Neural progenitor cell (in vitro differentiated cells): ENCODE measurements at regions not wholly inside any gene's neighbourhood (a gene's known extent, or its start where the extent isn't known, plus 50 kb on each side); places are given as distances from the start of the nearest gene placed in this dataset.

Source experiments
- DNase-seq: peaks from one replicate; pipeline ENCODE4 v3.0.0-alpha.2; 2016; ENCODE audit warnings: low spot score
- H2AFZ ChIP-seq: fragments of 200-600 bp; sonication (generic); replicated peaks from 2 replicates; pipeline ENCODE4 v1.6.1; 2016; ENCODE audit warnings: antibody characterized with exemption
- H3F3A ChIP-seq: fragments of 200-600 bp; sonication (generic); 2 replicates; pipeline ENCODE4 v1.6.1; 2016; ENCODE audit warnings: antibody characterized with exemption, low read depth
- H3K27ac ChIP-seq: fragments of 200-600 bp; sonication (generic); 2 replicates; pipeline ENCODE4 v1.5.1; 2016; ENCODE audit warnings: mild to moderate bottlenecking
- H3K27me3 ChIP-seq: fragments of 200-600 bp; sonication (generic); 2 replicates; pipeline ENCODE4 v1.6.1; 2016; ENCODE audit warnings: mild to moderate bottlenecking, moderate library complexity
- H3K36me3 ChIP-seq: fragments of 200-600 bp; sonication (generic); 2 replicates; pipeline ENCODE4 v1.5.1; 2016
- H3K4me1 ChIP-seq: fragments of 200-600 bp; sonication (generic); 2 replicates; pipeline ENCODE4 v1.6.1; 2016; ENCODE audit warnings: mixed run types
- H3K4me2 ChIP-seq: fragments of 200-600 bp; sonication (generic); 2 replicates; pipeline ENCODE4 v1.6.1; 2016
- H3K4me3 ChIP-seq: fragments of 200-600 bp; sonication (generic); 2 replicates; pipeline ENCODE4 v1.5.1; 2016
- H3K79me2 ChIP-seq: fragments of 200-600 bp; sonication (generic); 2 replicates; pipeline ENCODE4 v1.6.1; 2016; ENCODE audit warnings: low read depth
- H3K9ac ChIP-seq: fragments of 200-600 bp; sonication (generic); 2 replicates; pipeline ENCODE4 v1.6.1; 2016
- H3K9me3 ChIP-seq: fragments of 200-600 bp; sonication (generic); 2 replicates; pipeline ENCODE4 v1.5.1; 2016; ENCODE audit warnings: low read depth
- H4K20me1 ChIP-seq: fragments of 200-600 bp; sonication (generic); 2 replicates; pipeline ENCODE4 v1.6.1; 2016; ENCODE audit warnings: low read depth
- H3K27ac Mint-ChIP-seq: 3 replicates; pipeline ENCODE4 v1.8.0; 2021; ENCODE audit warnings: mixed read lengths
- H3K27me3 Mint-ChIP-seq: 2 replicates; pipeline ENCODE4 v1.8.0; 2022; ENCODE audit warnings: low read depth, mild to moderate bottlenecking, inconsistent platforms, moderate library complexity, mixed read lengths; ENCODE audit not compliant: insufficient read depth
- H3K36me3 Mint-ChIP-seq: 3 replicates; pipeline ENCODE4 v1.8.0; 2021; ENCODE audit warnings: mixed read lengths
- H3K4me1 Mint-ChIP-seq: 3 replicates; pipeline ENCODE4 v1.8.0; 2021; ENCODE audit warnings: mixed read lengths
- H3K4me3 Mint-ChIP-seq: 3 replicates; pipeline ENCODE4 v1.8.0; 2021; ENCODE audit warnings: mild to moderate bottlenecking, moderate library complexity, mixed read lengths
- H3K9me3 Mint-ChIP-seq: 3 replicates; pipeline ENCODE4 v1.8.0; 2020; ENCODE audit warnings: mixed read lengths
- CTCF ChIP-seq: fragments of 200-600 bp; sonication (generic); IDR thresholded peaks from 2 replicates; pipeline ENCODE4 v1.5.1; 2017; ENCODE audit warnings: antibody characterized with exemption, mild to moderate bottlenecking
- EZH2 ChIP-seq: fragments of 200-600 bp; sonication (generic); IDR thresholded peaks from 2 replicates; pipeline ENCODE4 v1.6.1; 2017; ENCODE audit warnings: antibody characterized with exemption, mild to moderate bottlenecking, moderate library complexity
- EZH2phosphoT487 ChIP-seq: fragments of 200-600 bp; sonication (generic); IDR thresholded peaks from 2 replicates; pipeline ENCODE4 v1.6.1; 2017; ENCODE audit warnings: antibody characterized with exemption

GRCh38 chr5:103367702-103368101 lies 109.1 kb downstream of the MACIR start:
- Mint-ChIP-seq H3K36me3 (no peaks in the 10 kb centered on the region), H3K4me1 (peaks cover 24% of the 10 kb centered on the region), H3K4me3 (no peak overlapping the region), H3K9me3 (peaks cover 4% of the 10 kb centered on the region), H3K27ac (no peak overlapping the region), H3K27me3 (no peaks in the 10 kb centered on the region)
- no peak overlapping the region for H3K4me3 ChIP-seq
- peak; percentile 11 for DNase-seq
- no peak overlapping the region for H3K9ac ChIP-seq
- TF ChIP-seq EZH2phosphoT487 = no peak
- no peak for TF ChIP-seq CTCF
- no peak for TF ChIP-seq EZH2
- H2AFZ ChIP-seq = no peak overlapping the region
- H3K36me3 ChIP-seq = no peaks in the 10 kb centered on the region
- H3K4me2 ChIP-seq = peak overlapping the region; percentile 2
- H3K4me1 ChIP-seq = peaks cover 23% of the 10 kb centered on the region
- peaks cover 44% of the 10 kb centered on the region for H3K27me3 ChIP-seq
- no peaks in the 10 kb centered on the region for H3K9me3 ChIP-seq
- no peak overlapping the region for H3K27ac ChIP-seq
- peaks cover 7% of the 10 kb centered on the region for H3F3A ChIP-seq
- H3K79me2 ChIP-seq = no peaks in the 10 kb centered on the region
- H4K20me1 ChIP-seq = no peaks in the 10 kb centered on the region

- H3K4me1 ChIP-seq = peaks cover 23% of the 10 kb centered on the region
- peaks cover 4% of the 10 kb centered on the region for H3K9me3 Mint-ChIP-seq
- no peak overlapping the region for H3K4me3 ChIP-seq
- no peaks in the 10 kb centered on the region for H3K79me2 ChIP-seq
- peaks cover 38% of the 10 kb centered on the region for H3K27me3 ChIP-seq
- DNase-seq = peak; percentile 56
- no peak overlapping the region for H3K27ac ChIP-seq
- no peaks in the 10 kb centered on the region for H3K9me3 ChIP-seq
- H3K27ac Mint-ChIP-seq = no peak overlapping the region
- no peak overlapping the region for H3K4me3 Mint-ChIP-seq
- no peaks in the 10 kb centered on the region for H3K36me3 Mint-ChIP-seq
- H3K27me3 Mint-ChIP-seq = no peaks in the 10 kb centered on the region
- peaks cover 7% of the 10 kb centered on the region for H3F3A ChIP-seq
- no peak overlapping the region for H3K4me2 ChIP-seq
- no peaks in the 10 kb centered on the region for H3K36me3 ChIP-seq
- peaks cover 17% of the 10 kb centered on the region for H3K4me1 Mint-ChIP-seq
- no peak overlapping the region for H3K9ac ChIP-seq
- no peaks in the 10 kb centered on the region for H4K20me1 ChIP-seq
- H2AFZ ChIP-seq = no peak overlapping the region
- TF ChIP-seq EZH2 (no peak), CTCF (no peak), EZH2phosphoT487 (no peak)
Observed at GRCh38 chr5:103366918-103367549, 108.5 kb downstream of the MACIR start.

GRCh38 chr5:103364074-103364473 lies 105.5 kb downstream of the MACIR start:
- Mint-ChIP-seq H3K27ac (no peak overlapping the region), H3K9me3 (peaks cover 3% of the 10 kb centered on the region), H3K36me3 (no peaks in the 10 kb centered on the region), H3K4me1 (no peaks in the 10 kb centered on the region), H3K4me3 (no peak overlapping the region), H3K27me3 (no peaks in the 10 kb centered on the region)
- no peaks in the 10 kb centered on the region for H3K9me3 ChIP-seq
- no peaks in the 10 kb centered on the region for H3F3A ChIP-seq
- H2AFZ ChIP-seq = no peak overlapping the region
- TF ChIP-seq CTCF (no peak), EZH2phosphoT487 (no peak), EZH2 (no peak)
- DNase-seq = no peak
- no peak overlapping the region for H3K4me3 ChIP-seq
- no peak overlapping the region for H3K9ac ChIP-seq
- peaks cover 18% of the 10 kb centered on the region for H3K27me3 ChIP-seq
- H3K36me3 ChIP-seq = no peaks in the 10 kb centered on the region
- H3K4me1 ChIP-seq = peaks cover 15% of the 10 kb centered on the region
- no peak overlapping the region for H3K4me2 ChIP-seq
- H3K27ac ChIP-seq = no peak overlapping the region
- no peaks in the 10 kb centered on the region for H4K20me1 ChIP-seq
- no peaks in the 10 kb centered on the region for H3K79me2 ChIP-seq
